Endothelial cell of umbilical vein (primary cell): ENCODE measurements at regions not wholly inside any gene's neighbourhood (a gene's known extent, or its start where the extent isn't known, plus 50 kb on each side); places are given as distances from the start of the nearest gene placed in this dataset.

Source experiments
- BruUV-seq: library from RNA; stranded (reverse); fragments of 400-500 nt; replicated peaks from 2 replicates; lab custom pipeline; 2021; lab: Mats Ljungman, UMichigan
- CTCF ChIA-PET: fragments of 300-600, 350-600 bp; sonication (Branson Sonifier 250); formaldehyde crosslinking; loops from one replicate; lab custom pipeline; 2021; ENCODE audit warnings: antibody characterized with exemption, inconsistent platforms; lab: Charles Lee
- POLR2A ChIA-PET: fragments of 300-600, 350-600 bp; sonication (Branson Sonifier 250); formaldehyde crosslinking; loops from one replicate; lab custom pipeline; 2021; ENCODE audit warnings: antibody characterized with exemption, inconsistent platforms; lab: Charles Lee
- DNase-seq: peaks from one replicate; pipeline ENCODE4 v3.0.0-alpha.2; 2011; ENCODE audit warnings: low read depth, low spot score
- FAIRE-seq: peaks from 2 replicates; lab custom pipeline; 2011; peaks lifted over from hg19 to GRCh38; lab: Jason Lieb, UNC
- H2AFZ ChIP-seq: 2 replicates; pipeline ENCODE4 v1.6.0; 2012; ENCODE audit warnings: low read depth, low read length, control low read depth, inconsistent platforms
- H3K27ac ChIP-seq: 2 replicates; pipeline ENCODE4 v1.5.1; 2011; ENCODE audit warnings: low read depth, mild to moderate bottlenecking, control low read depth, low read length, moderate library complexity; ENCODE audit not compliant: insufficient read depth
- H3K27me3 ChIP-seq, 2 experiments: 2 replicates each; pipeline versions ENCODE4 v1.6.0 to v1.6.1; 2011; ENCODE audit warnings: low read length in 2 of 2, mixed read lengths in 1 of 2; ENCODE audit not compliant: control insufficient read depth in 2 of 2, insufficient read depth in 2 of 2
- H3K36me3 ChIP-seq, 2 experiments: 2 replicates in 1 of 2; 3 replicates in 1 of 2; pipeline ENCODE4 v1.5.1; 2011; ENCODE audit warnings: low read length in 2 of 2, mild to moderate bottlenecking in 1 of 2, moderate library complexity in 1 of 2; ENCODE audit not compliant: control insufficient read depth in 2 of 2, insufficient read depth in 2 of 2; ENCODE audit errors: extremely low read depth in 1 of 2
- H3K4me1 ChIP-seq: 3 replicates; pipeline ENCODE4 v1.5.1; 2011; ENCODE audit warnings: mild to moderate bottlenecking, low read length; ENCODE audit not compliant: control insufficient read depth, insufficient read depth; ENCODE audit errors: extremely low read depth
- H3K4me2 ChIP-seq: 2 replicates; pipeline ENCODE4 v1.6.1; 2011; ENCODE audit warnings: low read length, control low read depth, mixed read lengths; ENCODE audit not compliant: insufficient read depth
- H3K4me3 ChIP-seq, 3 experiments: fragments of 200-600 bp in 1 of 3; sonication (generic), shearing (Covaris generic) in 1 of 3; replicated peaks in 1 of 3; 2 replicates each; pipeline ENCODE4 v1.5.1; 2011 to 2016; ENCODE audit warnings: control low read depth in 3 of 3, low read length in 3 of 3, mild to moderate bottlenecking in 2 of 3, inconsistent platforms in 1 of 3, low read depth in 1 of 3, moderate library complexity in 1 of 3; ENCODE audit not compliant: insufficient read depth in 1 of 3
- H3K79me2 ChIP-seq: 2 replicates; pipeline ENCODE4 v1.6.0; 2012; ENCODE audit warnings: low read length, inconsistent platforms; ENCODE audit not compliant: control insufficient read depth, insufficient read depth
- H3K9ac ChIP-seq: replicated peaks from 2 replicates; pipeline ENCODE3; 2011; ENCODE audit warnings: low read length, control low read depth; ENCODE audit not compliant: insufficient read depth; ENCODE audit errors: extremely low read depth
- H3K9me1 ChIP-seq: replicated peaks from 3 replicates; pipeline ENCODE4 v1.6.0; 2011; ENCODE audit warnings: mild to moderate bottlenecking, low read length; ENCODE audit not compliant: control insufficient read depth, insufficient read depth; ENCODE audit errors: extremely low read depth
- H3K9me3 ChIP-seq: replicated peaks from 2 replicates; pipeline ENCODE4 v1.5.1; 2012; ENCODE audit warnings: low read length, inconsistent platforms; ENCODE audit not compliant: control insufficient read depth, insufficient read depth
- H4K20me1 ChIP-seq: replicated peaks from 2 replicates; pipeline ENCODE3; 2011; ENCODE audit warnings: mild to moderate bottlenecking, low read length; ENCODE audit not compliant: control insufficient read depth, insufficient read depth; ENCODE audit errors: extremely low read depth
- CTCF ChIP-seq, 2 donors: IDR thresholded peaks; 1 replicate in 1 of 2; 2 replicates in 1 of 2; pipeline ENCODE4 v1.5.1; 2011; ENCODE audit warnings: low read length in 2 of 2, mild to moderate bottlenecking in 2 of 2, moderate library complexity in 2 of 2, control low read depth in 1 of 2, inconsistent platforms in 1 of 2, low read depth in 1 of 2; ENCODE audit not compliant: insufficient read depth in 1 of 2; ENCODE audit errors: extremely low read depth in 1 of 2
- EZH2 ChIP-seq: IDR thresholded peaks from 2 replicates; pipeline ENCODE4 v1.6.1; 2012; ENCODE audit warnings: borderline replicate concordance, low read depth, mild to moderate bottlenecking, moderate library complexity, low read length, inconsistent platforms; ENCODE audit not compliant: severe bottlenecking
- FOS ChIP-seq: IDR thresholded peaks from 2 replicates; pipeline ENCODE4 v1.6.1; 2011; ENCODE audit warnings: mild to moderate bottlenecking, low read length, moderate library complexity, borderline replicate concordance; ENCODE audit not compliant: insufficient read depth
- GATA2 ChIP-seq: IDR thresholded peaks from 2 replicates; pipeline ENCODE4 v1.7.0; 2011; ENCODE audit warnings: low read depth, mild to moderate bottlenecking, moderate library complexity, mixed read lengths, low read length; ENCODE audit not compliant: insufficient read length, insufficient read depth
- JUN ChIP-seq: IDR thresholded peaks from 2 replicates; pipeline ENCODE4 v1.6.1; 2011; ENCODE audit warnings: borderline replicate concordance, low read depth; ENCODE audit not compliant: insufficient read length, insufficient read depth
- MAX ChIP-seq: IDR thresholded peaks from 2 replicates; pipeline ENCODE4 v1.6.1; 2011; ENCODE audit not compliant: insufficient read depth, insufficient read length
- MYC ChIP-seq: IDR thresholded peaks from one replicate; pipeline ENCODE4 v1.6.1; 2011; ENCODE audit warnings: mild to moderate bottlenecking, low read depth, low read length
- POLR2A ChIP-seq: IDR thresholded peaks from 2 replicates; pipeline ENCODE4 v1.6.1; 2012; ENCODE audit warnings: low read depth, mild to moderate bottlenecking, control low read depth, low read length
- POLR2AphosphoS5 ChIP-seq: IDR thresholded peaks from 2 replicates; pipeline ENCODE4 v1.6.1; 2012; ENCODE audit warnings: low read depth, mild to moderate bottlenecking, control low read depth, low read length, moderate library complexity; ENCODE audit not compliant: insufficient read depth
- dilution Hi-C: fragments of 300-500 bp; cut with MboI; formaldehyde crosslinking; loops from one replicate; pipeline ENCODE4 v1.15.0; 2019; ENCODE audit warnings: low sequenced_read_pairs; ENCODE audit not compliant: extremely low pct_ligation_motif_present
- intact Hi-C: fragments of 100-400 bp; cut with micrococcal nuclease; formaldehyde crosslinking; loops from one replicate; pipeline ENCODE4 v1.10.0; 2022

DNA sequence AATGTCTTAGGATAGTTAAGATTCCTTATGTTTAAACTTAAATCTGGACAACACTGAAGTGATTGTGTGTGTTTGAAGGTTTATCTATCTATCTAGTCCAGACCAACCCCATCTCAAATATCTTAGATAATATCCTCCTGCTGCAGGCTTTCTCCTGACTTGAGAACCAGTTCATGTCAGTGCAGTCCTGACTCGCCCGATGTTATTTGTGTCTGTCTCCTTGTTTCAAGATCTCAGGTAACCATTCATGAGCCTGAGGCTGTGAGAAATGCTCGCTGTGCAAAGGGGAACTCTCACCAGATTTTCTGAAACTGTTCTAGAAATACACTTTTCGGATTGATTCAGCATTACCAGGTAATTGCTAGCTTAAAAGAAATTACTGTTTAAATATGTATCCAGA, 356.2 kb downstream of the SNAPC1 start:
- no peaks in the 10 kb centered on the region for H3K4me1 ChIP-seq
- H3K27ac ChIP-seq = no peak overlapping the region
- dilution Hi-C loops = no loop called here
- H3K9me3 ChIP-seq = no peaks in the 10 kb centered on the region
- no peak for DNase-seq
- no peaks in the 10 kb centered on the region for H4K20me1 ChIP-seq
- H3K9me1 ChIP-seq = no peaks in the 10 kb centered on the region
- CTCF ChIA-PET = interaction anchor here (2.1 kb wide), 1 partner anchor 8 kb away, joined by 11 read pairs; no protein-coding TSS in a partner anchor
- intact Hi-C loops = no loop called here
- FAIRE-seq = no peak
- TF ChIP-seq MYC = no peak
- TF ChIP-seq POLR2A = no peak
- no peak for TF ChIP-seq CTCF (IDR thresholded peaks at IDR 0.05; ENCODE audit: extremely low read depth in 1 of 2, insufficient read depth in 1 of 2, low read depth in 1 of 2, low read length in 2 of 2)
- TF ChIP-seq FOS = no peak
- TF ChIP-seq EZH2 = no peak
- no peak for TF ChIP-seq JUN
- TF ChIP-seq GATA2 = no peak
- no peak for TF ChIP-seq MAX
- no peak for TF ChIP-seq POLR2AphosphoS5
- BruUV-seq = no TSS peak
- POLR2A ChIA-PET = no interaction called here
- no peaks in the 10 kb centered on the region for H3K79me2 ChIP-seq
- no peaks in the 10 kb centered on the region for H3K36me3 ChIP-seq
- H3K27me3 ChIP-seq = peaks cover 58 to 75% of the 10 kb centered on the region in 2 experiments
- no peak overlapping the region for H2AFZ ChIP-seq
- H3K4me2 ChIP-seq = no peak overlapping the region
- no peak overlapping the region for H3K9ac ChIP-seq
- no peak overlapping the region for H3K4me3 ChIP-seq
